IPS DF 6.9 (cell line): ENCODE measurements at regions not wholly inside any gene's neighbourhood (a gene's known extent, or its start where the extent isn't known, plus 50 kb on each side); places are given as distances from the start of the nearest gene placed in this dataset.

Source experiments
- DNase-seq: peaks from one replicate; pipeline ENCODE4 v3.0.0-alpha.2; 2013; ENCODE audit warnings: low read depth, low spot score
- H3K27ac ChIP-seq: one replicate; pipeline ENCODE4 v1.5.1; 2013; ENCODE audit warnings: low read length, control low read depth
- H3K27me3 ChIP-seq: 2 replicates; pipeline ENCODE4 v1.6.1; 2013; ENCODE audit warnings: mild to moderate bottlenecking, low read length; ENCODE audit not compliant: control insufficient read depth, insufficient read depth
- H3K36me3 ChIP-seq: 2 replicates; pipeline ENCODE4 v1.6.1; 2013; ENCODE audit warnings: low read length; ENCODE audit not compliant: control insufficient read depth, insufficient read depth
- H3K4me1 ChIP-seq: 2 replicates; pipeline ENCODE4 v1.6.1; 2013; ENCODE audit warnings: low read length; ENCODE audit not compliant: control insufficient read depth, insufficient read depth
- H3K4me3 ChIP-seq: 2 replicates; pipeline ENCODE4 v1.5.1; 2013; ENCODE audit warnings: mild to moderate bottlenecking, low read length
- H3K9me3 ChIP-seq: 2 replicates; pipeline ENCODE4 v1.6.1; 2013; ENCODE audit warnings: low read length, inconsistent platforms; ENCODE audit not compliant: control insufficient read depth, insufficient read depth
- WGBS: extraction: QIAGEN DNeasy Blood & Tissue Kit; methylation state at CpG from one replicate; pipeline ENCODE4 v1.1.7; 2013; ENCODE audit warnings: mixed read lengths, missing lambda C conversion rate; ENCODE audit not compliant: insufficient read length, insufficient coverage; 5-methylcytosine and 5-hydroxymethylcytosine counted together

DNA sequence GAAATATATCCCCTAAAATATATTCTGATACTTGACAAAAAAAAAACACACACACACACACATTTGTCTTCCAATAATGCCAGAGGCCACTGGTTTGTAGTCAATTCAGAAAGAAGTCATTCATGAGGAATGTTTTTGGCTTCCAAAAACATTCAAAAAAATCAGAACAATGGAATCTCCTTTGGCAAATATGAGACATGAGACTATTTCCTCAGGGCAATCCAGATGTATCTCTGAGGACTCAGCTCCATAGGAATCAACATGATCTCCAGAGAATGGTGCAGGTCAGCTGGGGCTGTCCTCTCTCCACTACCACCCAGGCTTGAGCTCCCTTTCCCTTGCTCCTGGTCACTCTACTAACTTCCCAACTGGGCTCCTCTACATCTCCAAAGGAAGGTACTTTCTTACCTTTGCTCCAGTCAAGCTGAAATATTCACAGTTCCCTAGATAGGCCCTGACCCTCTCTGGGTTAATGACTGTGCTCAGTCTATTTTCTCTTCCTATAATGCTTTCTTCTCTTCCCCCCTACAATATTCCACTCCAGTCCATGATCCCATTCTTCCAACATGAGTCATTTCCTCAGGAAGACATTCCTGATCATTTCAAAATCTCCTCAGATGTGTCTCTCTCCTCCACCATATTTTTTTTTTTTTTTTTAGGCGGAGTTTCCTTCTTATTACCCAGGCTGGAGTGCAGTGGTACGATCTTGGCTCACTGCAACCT, 145.3 kb downstream of the C1D start:
- Histone ChIP-seq H3K36me3 (no peaks in the 10 kb centered on the region), H3K27me3 (no peaks in the 10 kb centered on the region), H3K27ac (no peak overlapping the region), H3K4me1 (no peaks in the 10 kb centered on the region), H3K4me3 (no peak overlapping the region), H3K9me3 (no peaks in the 10 kb centered on the region)
- no CpG with 5 or more reads among the region's 2 CpGs for WGBS
- no peak for DNase-seq

DNA sequence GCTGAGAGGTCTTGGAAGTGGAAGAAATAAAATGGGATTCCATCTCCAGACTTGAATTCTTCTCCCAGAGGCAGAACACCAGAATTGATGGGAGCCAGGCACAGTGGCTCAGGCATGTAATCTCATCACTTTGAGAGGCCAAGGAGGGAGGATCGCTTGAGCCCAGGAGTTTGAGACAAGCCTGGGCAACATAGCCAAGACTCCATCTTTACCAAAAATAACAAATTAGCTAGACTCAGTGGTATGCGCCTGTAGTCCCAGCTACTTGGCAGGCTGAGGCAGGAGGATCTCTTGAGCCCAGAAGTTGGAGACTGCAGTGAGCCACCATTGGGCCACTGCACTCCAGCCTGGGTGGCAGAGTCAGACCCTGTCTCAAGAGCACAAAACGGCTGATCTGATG, 144.3 kb downstream of the C1D start:
- no peaks in the 10 kb centered on the region for H3K36me3 ChIP-seq
- H3K27me3 ChIP-seq: no peaks in the 10 kb centered on the region
- H3K4me3 ChIP-seq: no peak overlapping the region
- H3K4me1 ChIP-seq: no peaks in the 10 kb centered on the region
- no peaks in the 10 kb centered on the region for H3K9me3 ChIP-seq
- no peak overlapping the region for H3K27ac ChIP-seq
- no CpG with 5 or more reads among the region's 3 CpGs for WGBS
- no peak for DNase-seq

GRCh38 chr2:67919490-67919889, 143.3 kb downstream of the C1D start:
- DNase-seq: no peak
- H3K9me3 ChIP-seq: no peaks in the 10 kb centered on the region
- H3K4me1 ChIP-seq: no peaks in the 10 kb centered on the region
- no peaks in the 10 kb centered on the region for H3K36me3 ChIP-seq
- H3K27me3 ChIP-seq: no peaks in the 10 kb centered on the region
- no CpG with 5 or more reads among the region's 1 CpG for WGBS
- H3K27ac ChIP-seq: no peak overlapping the region
- no peak overlapping the region for H3K4me3 ChIP-seq

- no CpG with 5 or more reads among the region's 4 CpGs for WGBS
- no peak for DNase-seq
Measured at GRCh38 chr2:67922080-67922785, 140.6 kb downstream of the C1D start.

GRCh38 chr2:67923696-67924095, 139.1 kb downstream of the C1D start:
- Histone ChIP-seq H3K27ac (no peak overlapping the region), H3K36me3 (no peaks in the 10 kb centered on the region), H3K9me3 (no peaks in the 10 kb centered on the region), H3K4me3 (no peak overlapping the region), H3K27me3 (no peaks in the 10 kb centered on the region), H3K4me1 (no peaks in the 10 kb centered on the region)
- DNase-seq: no peak
- WGBS: no CpG with 5 or more reads among the region's 4 CpGs

More at GRCh38 chr2:67922080-67922785, 140.6 kb downstream of the C1D start:
- Histone ChIP-seq H3K9me3 (no peaks in the 10 kb centered on the region), H3K27ac (no peak overlapping the region), H3K4me3 (no peak overlapping the region), H3K4me1 (no peaks in the 10 kb centered on the region), H3K27me3 (no peaks in the 10 kb centered on the region), H3K36me3 (no peaks in the 10 kb centered on the region)

GRCh38 chr2:67927501-67927900, 135.3 kb downstream of the C1D start:
- no peaks in the 10 kb centered on the region for H3K36me3 ChIP-seq
- no CpG with 5 or more reads among the region's 3 CpGs for WGBS
- H3K9me3 ChIP-seq: no peaks in the 10 kb centered on the region
- H3K27me3 ChIP-seq: no peaks in the 10 kb centered on the region
- H3K27ac ChIP-seq: no peak overlapping the region
- no peak for DNase-seq
- peaks cover 3% of the 10 kb centered on the region; the same call in 1 of the 2 replicates for H3K4me1 ChIP-seq
- no peak overlapping the region for H3K4me3 ChIP-seq

DNA sequence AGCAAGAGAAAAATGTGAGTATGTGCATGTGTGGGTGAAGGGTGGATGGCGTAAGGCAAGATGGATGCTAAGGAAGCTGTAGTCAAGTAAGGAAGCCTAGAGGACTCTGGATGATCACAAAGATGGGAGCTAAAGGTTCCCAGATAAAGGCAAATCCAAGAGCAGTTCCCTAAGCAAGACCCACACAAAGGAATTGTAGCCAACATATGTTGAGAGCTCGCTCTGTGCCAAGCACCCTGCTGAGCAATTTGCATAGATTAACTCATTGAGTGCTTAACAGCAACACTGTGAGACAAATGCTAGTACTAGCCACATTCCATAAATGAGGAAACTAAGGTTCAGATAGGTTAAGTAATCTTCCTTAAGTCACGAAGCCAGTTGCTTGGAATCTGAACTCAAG, 132.6 kb downstream of the C1D start:
- no peak overlapping the region for H3K27ac ChIP-seq
- H3K9me3 ChIP-seq: no peaks in the 10 kb centered on the region
- DNase-seq: peak; percentile 66
- peaks cover 3% of the 10 kb centered on the region; the same call in 1 of the 2 replicates for H3K4me1 ChIP-seq
- WGBS: no CpG with 5 or more reads among the region's 3 CpGs
- H3K27me3 ChIP-seq: no peaks in the 10 kb centered on the region
- no peaks in the 10 kb centered on the region for H3K36me3 ChIP-seq
- H3K4me3 ChIP-seq: no peak overlapping the region

DNA sequence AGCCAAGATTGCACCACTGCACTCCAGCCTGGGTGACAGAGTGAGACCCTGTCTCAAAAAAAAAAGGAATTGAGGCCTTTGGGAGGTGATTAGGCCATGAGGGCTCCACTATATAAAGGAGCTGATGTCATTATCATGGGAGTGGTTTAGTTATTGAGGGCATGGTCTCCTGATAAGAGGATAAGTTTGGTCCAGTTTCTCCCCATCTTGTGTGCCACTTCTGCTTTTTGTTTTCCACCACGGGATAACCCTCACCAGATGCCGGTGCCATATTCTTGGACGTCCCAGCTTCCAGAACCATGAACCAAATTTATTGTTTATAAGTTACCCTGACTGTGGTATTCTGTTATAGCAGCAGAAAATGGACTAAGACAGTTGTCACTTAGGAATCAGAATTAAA, 125.8 kb downstream of the C1D start:
- no peaks in the 10 kb centered on the region for H3K4me1 ChIP-seq
- DNase-seq: no peak
- no CpG with 5 or more reads among the region's 3 CpGs for WGBS
- no peaks in the 10 kb centered on the region for H3K27me3 ChIP-seq
- H3K4me3 ChIP-seq: no peak overlapping the region
- no peaks in the 10 kb centered on the region for H3K36me3 ChIP-seq
- H3K27ac ChIP-seq: no peak overlapping the region
- H3K9me3 ChIP-seq: no peaks in the 10 kb centered on the region

- Histone ChIP-seq H3K4me1 (no peaks in the 10 kb centered on the region), H3K27me3 (no peaks in the 10 kb centered on the region), H3K27ac (no peak overlapping the region), H3K4me3 (no peak overlapping the region), H3K9me3 (no peaks in the 10 kb centered on the region), H3K36me3 (no peaks in the 10 kb centered on the region)
- no peak for DNase-seq
- WGBS: no CpG with 5 or more reads among the region's 2 CpGs
Measured at GRCh38 chr2:67938053-67938452, 124.8 kb downstream of the C1D start.

GRCh38 chr2:67945056-67945455, 117.7 kb downstream of the C1D start:
- no peak for DNase-seq
- H3K4me1 ChIP-seq: no peaks in the 10 kb centered on the region
- no peaks in the 10 kb centered on the region for H3K9me3 ChIP-seq
- H3K27ac ChIP-seq: no peak overlapping the region
- H3K4me3 ChIP-seq: no peak overlapping the region
- H3K36me3 ChIP-seq: no peaks in the 10 kb centered on the region
- H3K27me3 ChIP-seq: no peaks in the 10 kb centered on the region
- no CpG with 5 or more reads among the region's 4 CpGs for WGBS

DNA sequence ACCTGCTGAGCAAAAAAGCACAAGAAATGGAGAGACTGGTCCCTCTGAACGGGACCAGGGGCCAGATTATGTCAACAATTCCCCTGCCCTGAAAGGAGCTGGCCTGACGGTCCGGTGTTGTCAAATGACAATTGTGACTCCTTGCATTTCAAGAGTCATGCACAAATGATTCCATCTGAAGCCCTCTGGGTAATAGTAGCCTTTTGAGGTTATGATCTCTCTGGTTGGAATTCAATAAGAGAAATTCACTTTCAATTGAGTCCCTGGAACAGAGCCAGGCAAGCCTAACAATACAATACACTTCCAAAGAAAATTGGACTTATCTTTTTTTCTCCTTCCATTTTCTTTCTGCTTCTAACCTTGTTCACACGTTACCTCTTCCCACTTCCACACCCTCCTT, 116.9 kb downstream of the C1D start:
- WGBS: no CpG with 5 or more reads among the region's 4 CpGs
- Histone ChIP-seq H3K36me3 (no peaks in the 10 kb centered on the region), H3K4me3 (no peak overlapping the region), H3K9me3 (no peaks in the 10 kb centered on the region), H3K4me1 (no peaks in the 10 kb centered on the region), H3K27ac (no peak overlapping the region), H3K27me3 (no peaks in the 10 kb centered on the region)
- DNase-seq: no peak
